Endothelial cell of umbilical vein (primary cell): ENCODE measurements at regions not wholly inside any gene's neighbourhood (a gene's known extent, or its start where the extent isn't known, plus 50 kb on each side); places are given as distances from the start of the nearest gene placed in this dataset.

ENCODE experiments used
- BruUV-seq: library from RNA; stranded (reverse); fragments of 400-500 nt; replicated peaks from 2 replicates; lab custom pipeline; 2021; lab: Mats Ljungman, UMichigan
- CTCF ChIA-PET: fragments of 300-600, 350-600 bp; sonication (Branson Sonifier 250); formaldehyde crosslinking; loops from one replicate; lab custom pipeline; 2021; ENCODE audit warnings: antibody characterized with exemption, inconsistent platforms; lab: Charles Lee
- POLR2A ChIA-PET: fragments of 300-600, 350-600 bp; sonication (Branson Sonifier 250); formaldehyde crosslinking; loops from one replicate; lab custom pipeline; 2021; ENCODE audit warnings: antibody characterized with exemption, inconsistent platforms; lab: Charles Lee
- DNase-seq: peaks from one replicate; pipeline ENCODE4 v3.0.0-alpha.2; 2011; ENCODE audit warnings: low read depth, low spot score
- FAIRE-seq: peaks from 2 replicates; lab custom pipeline; 2011; peaks lifted over from hg19 to GRCh38; lab: Jason Lieb, UNC
- H2AFZ ChIP-seq: 2 replicates; pipeline ENCODE4 v1.6.0; 2012; ENCODE audit warnings: low read depth, low read length, control low read depth, inconsistent platforms
- H3K27ac ChIP-seq: 2 replicates; pipeline ENCODE4 v1.5.1; 2011; ENCODE audit warnings: low read depth, mild to moderate bottlenecking, control low read depth, low read length, moderate library complexity; ENCODE audit not compliant: insufficient read depth
- H3K27me3 ChIP-seq, 2 experiments: 2 replicates each; pipeline versions ENCODE4 v1.6.0 to v1.6.1; 2011; ENCODE audit warnings: low read length in 2 of 2, mixed read lengths in 1 of 2; ENCODE audit not compliant: control insufficient read depth in 2 of 2, insufficient read depth in 2 of 2
- H3K36me3 ChIP-seq, 2 experiments: 2 replicates in 1 of 2; 3 replicates in 1 of 2; pipeline ENCODE4 v1.5.1; 2011; ENCODE audit warnings: low read length in 2 of 2, mild to moderate bottlenecking in 1 of 2, moderate library complexity in 1 of 2; ENCODE audit not compliant: control insufficient read depth in 2 of 2, insufficient read depth in 2 of 2; ENCODE audit errors: extremely low read depth in 1 of 2
- H3K4me1 ChIP-seq: 3 replicates; pipeline ENCODE4 v1.5.1; 2011; ENCODE audit warnings: mild to moderate bottlenecking, low read length; ENCODE audit not compliant: control insufficient read depth, insufficient read depth; ENCODE audit errors: extremely low read depth
- H3K4me2 ChIP-seq: 2 replicates; pipeline ENCODE4 v1.6.1; 2011; ENCODE audit warnings: low read length, control low read depth, mixed read lengths; ENCODE audit not compliant: insufficient read depth
- H3K4me3 ChIP-seq, 3 experiments: fragments of 200-600 bp in 1 of 3; sonication (generic), shearing (Covaris generic) in 1 of 3; replicated peaks in 1 of 3; 2 replicates each; pipeline ENCODE4 v1.5.1; 2011 to 2016; ENCODE audit warnings: control low read depth in 3 of 3, low read length in 3 of 3, mild to moderate bottlenecking in 2 of 3, inconsistent platforms in 1 of 3, low read depth in 1 of 3, moderate library complexity in 1 of 3; ENCODE audit not compliant: insufficient read depth in 1 of 3
- H3K79me2 ChIP-seq: 2 replicates; pipeline ENCODE4 v1.6.0; 2012; ENCODE audit warnings: low read length, inconsistent platforms; ENCODE audit not compliant: control insufficient read depth, insufficient read depth
- H3K9ac ChIP-seq: replicated peaks from 2 replicates; pipeline ENCODE3; 2011; ENCODE audit warnings: low read length, control low read depth; ENCODE audit not compliant: insufficient read depth; ENCODE audit errors: extremely low read depth
- H3K9me1 ChIP-seq: replicated peaks from 3 replicates; pipeline ENCODE4 v1.6.0; 2011; ENCODE audit warnings: mild to moderate bottlenecking, low read length; ENCODE audit not compliant: control insufficient read depth, insufficient read depth; ENCODE audit errors: extremely low read depth
- H3K9me3 ChIP-seq: replicated peaks from 2 replicates; pipeline ENCODE4 v1.5.1; 2012; ENCODE audit warnings: low read length, inconsistent platforms; ENCODE audit not compliant: control insufficient read depth, insufficient read depth
- H4K20me1 ChIP-seq: replicated peaks from 2 replicates; pipeline ENCODE3; 2011; ENCODE audit warnings: mild to moderate bottlenecking, low read length; ENCODE audit not compliant: control insufficient read depth, insufficient read depth; ENCODE audit errors: extremely low read depth
- EZH2 ChIP-seq: IDR thresholded peaks from 2 replicates; pipeline ENCODE4 v1.6.1; 2012; ENCODE audit warnings: borderline replicate concordance, low read depth, mild to moderate bottlenecking, moderate library complexity, low read length, inconsistent platforms; ENCODE audit not compliant: severe bottlenecking
- FOS ChIP-seq: IDR thresholded peaks from 2 replicates; pipeline ENCODE4 v1.6.1; 2011; ENCODE audit warnings: mild to moderate bottlenecking, low read length, moderate library complexity, borderline replicate concordance; ENCODE audit not compliant: insufficient read depth
- GATA2 ChIP-seq: IDR thresholded peaks from 2 replicates; pipeline ENCODE4 v1.7.0; 2011; ENCODE audit warnings: low read depth, mild to moderate bottlenecking, moderate library complexity, mixed read lengths, low read length; ENCODE audit not compliant: insufficient read length, insufficient read depth
- JUN ChIP-seq: IDR thresholded peaks from 2 replicates; pipeline ENCODE4 v1.6.1; 2011; ENCODE audit warnings: borderline replicate concordance, low read depth; ENCODE audit not compliant: insufficient read length, insufficient read depth
- MYC ChIP-seq: IDR thresholded peaks from one replicate; pipeline ENCODE4 v1.6.1; 2011; ENCODE audit warnings: mild to moderate bottlenecking, low read depth, low read length
- POLR2A ChIP-seq: IDR thresholded peaks from 2 replicates; pipeline ENCODE4 v1.6.1; 2012; ENCODE audit warnings: low read depth, mild to moderate bottlenecking, control low read depth, low read length
- POLR2AphosphoS5 ChIP-seq: IDR thresholded peaks from 2 replicates; pipeline ENCODE4 v1.6.1; 2012; ENCODE audit warnings: low read depth, mild to moderate bottlenecking, control low read depth, low read length, moderate library complexity; ENCODE audit not compliant: insufficient read depth
- dilution Hi-C: fragments of 300-500 bp; cut with MboI; formaldehyde crosslinking; loops from one replicate; pipeline ENCODE4 v1.15.0; 2019; ENCODE audit warnings: low sequenced_read_pairs; ENCODE audit not compliant: extremely low pct_ligation_motif_present
- intact Hi-C: fragments of 100-400 bp; cut with micrococcal nuclease; formaldehyde crosslinking; loops from one replicate; pipeline ENCODE4 v1.10.0; 2022
- TF ChIP-seq, protein P1 (sequence below): IDR thresholded peaks from 2 replicates; pipeline ENCODE4 v1.6.1; 2011; ENCODE audit not compliant: insufficient read depth, insufficient read length
- TF ChIP-seq, protein P2 (sequence below), 2 donors: IDR thresholded peaks; 1 replicate in 1 of 2; 2 replicates in 1 of 2; pipeline ENCODE4 v1.5.1; 2011; ENCODE audit warnings: low read length in 2 of 2, mild to moderate bottlenecking in 2 of 2, moderate library complexity in 2 of 2, control low read depth in 1 of 2, inconsistent platforms in 1 of 2, low read depth in 1 of 2; ENCODE audit not compliant: insufficient read depth in 1 of 2; ENCODE audit errors: extremely low read depth in 1 of 2

DNA sequence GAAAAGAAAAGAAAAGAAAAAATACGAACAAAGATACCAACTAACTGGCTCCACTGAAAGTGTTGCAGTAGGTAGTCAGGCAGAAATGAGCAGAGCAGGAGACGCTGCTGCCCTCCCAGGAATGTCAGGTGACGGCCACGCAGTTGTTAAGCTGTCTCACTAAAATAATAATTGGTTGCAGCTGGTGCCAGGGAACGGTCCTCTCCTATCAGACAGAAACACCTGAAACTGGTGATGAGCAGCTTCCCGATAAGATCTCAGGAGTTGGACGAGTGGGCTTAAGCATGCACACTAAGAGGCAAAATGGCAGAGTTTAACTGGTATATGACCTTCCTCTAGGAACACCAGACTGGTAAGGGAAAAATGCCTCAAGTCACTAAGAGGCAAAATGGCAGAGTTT lies 611.1 kb downstream of the ZEB2 start:
- CTCF ChIA-PET: no interaction called here
- Histone ChIP-seq H3K9me3 (no peaks in the 10 kb centered on the region), H3K79me2 (no peaks in the 10 kb centered on the region), H3K27ac (no peak overlapping the region), H3K4me1 (no peaks in the 10 kb centered on the region), H2AFZ (no peak overlapping the region), H3K9me1 (no peaks in the 10 kb centered on the region), H3K27me3 (no peaks in the 10 kb centered on the region), H3K9ac (no peak overlapping the region), H3K4me2 (no peak overlapping the region), H3K4me3 (no peak overlapping the region), H3K36me3 (no peaks in the 10 kb centered on the region), H4K20me1 (no peaks in the 10 kb centered on the region)
- DNase-seq: no peak
- intact Hi-C loops (no loop called here), dilution Hi-C loops (no loop called here)
- no peak for FAIRE-seq
- POLR2A ChIA-PET: no interaction called here
- BruUV-seq: no TSS peak
- no peak for TF ChIP-seq EZH2
- TF ChIP-seq POLR2A: no peak
- TF ChIP-seq, protein P1, sequence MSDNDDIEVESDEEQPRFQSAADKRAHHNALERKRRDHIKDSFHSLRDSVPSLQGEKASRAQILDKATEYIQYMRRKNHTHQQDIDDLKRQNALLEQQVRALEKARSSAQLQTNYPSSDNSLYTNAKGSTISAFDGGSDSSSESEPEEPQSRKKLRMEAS: no peak
- TF ChIP-seq MYC: no peak
- no peak for TF ChIP-seq GATA2
- TF ChIP-seq, protein P2, sequence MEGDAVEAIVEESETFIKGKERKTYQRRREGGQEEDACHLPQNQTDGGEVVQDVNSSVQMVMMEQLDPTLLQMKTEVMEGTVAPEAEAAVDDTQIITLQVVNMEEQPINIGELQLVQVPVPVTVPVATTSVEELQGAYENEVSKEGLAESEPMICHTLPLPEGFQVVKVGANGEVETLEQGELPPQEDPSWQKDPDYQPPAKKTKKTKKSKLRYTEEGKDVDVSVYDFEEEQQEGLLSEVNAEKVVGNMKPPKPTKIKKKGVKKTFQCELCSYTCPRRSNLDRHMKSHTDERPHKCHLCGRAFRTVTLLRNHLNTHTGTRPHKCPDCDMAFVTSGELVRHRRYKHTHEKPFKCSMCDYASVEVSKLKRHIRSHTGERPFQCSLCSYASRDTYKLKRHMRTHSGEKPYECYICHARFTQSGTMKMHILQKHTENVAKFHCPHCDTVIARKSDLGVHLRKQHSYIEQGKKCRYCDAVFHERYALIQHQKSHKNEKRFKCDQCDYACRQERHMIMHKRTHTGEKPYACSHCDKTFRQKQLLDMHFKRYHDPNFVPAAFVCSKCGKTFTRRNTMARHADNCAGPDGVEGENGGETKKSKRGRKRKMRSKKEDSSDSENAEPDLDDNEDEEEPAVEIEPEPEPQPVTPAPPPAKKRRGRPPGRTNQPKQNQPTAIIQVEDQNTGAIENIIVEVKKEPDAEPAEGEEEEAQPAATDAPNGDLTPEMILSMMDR (IDR thresholded peaks at IDR 0.05; ENCODE audit: extremely low read depth in 1 of 2, insufficient read depth in 1 of 2, low read depth in 1 of 2, low read length in 2 of 2): no peak
- no peak for TF ChIP-seq JUN
- TF ChIP-seq POLR2AphosphoS5: no peak
- TF ChIP-seq FOS: no peak
